GM23248 (cell line): ENCODE measurements at regions not wholly inside any gene's neighbourhood (a gene's known extent, or its start where the extent isn't known, plus 50 kb on each side); places are given as distances from the start of the nearest gene placed in this dataset.

Experiments
- EZH2 ChIP-seq: fragments of 200-600 bp; sonication (generic); IDR thresholded peaks from 2 replicates; pipeline ENCODE4 v1.6.1; 2018; ENCODE audit warnings: antibody characterized with exemption, mild to moderate bottlenecking; ENCODE audit not compliant: insufficient read depth, poor library complexity, severe bottlenecking
- EZH2phosphoT487 ChIP-seq: fragments of 200-600 bp; sonication (generic); IDR thresholded peaks from 2 replicates; pipeline ENCODE4 v1.6.1; 2018; ENCODE audit warnings: antibody characterized with exemption, moderate library complexity, mild to moderate bottlenecking, low read depth; ENCODE audit not compliant: insufficient read depth

DNA sequence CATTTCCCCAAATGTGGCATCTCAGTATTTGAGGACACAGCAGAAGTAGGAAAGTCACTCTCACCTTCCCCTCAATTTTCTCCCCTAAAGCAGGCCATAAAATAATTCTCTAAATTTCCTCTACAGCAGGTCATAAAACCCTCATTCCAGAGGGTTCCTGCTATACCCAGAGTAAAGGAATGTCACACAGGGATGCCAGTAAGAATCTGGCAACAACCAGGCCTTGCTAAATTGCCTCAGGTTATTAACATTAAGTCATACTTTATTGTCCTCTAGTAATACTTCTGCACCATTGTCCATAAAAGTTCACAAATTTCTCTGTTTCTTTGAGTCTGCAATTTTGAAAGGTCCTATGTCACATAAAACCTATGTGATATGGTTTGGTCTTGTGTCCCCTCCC is 685.7 kb upstream of the SLIT2 start:
- TF ChIP-seq EZH2: no peak
- no peak for TF ChIP-seq EZH2phosphoT487
